ENCODE measurements at regions not wholly inside any gene's neighbourhood (a gene's known extent, or its start where the extent isn't known, plus 50 kb on each side); places are given as distances from the start of the nearest gene placed in this dataset.

GRCh38 chr5:118007262-118007661 is 981.1 kb downstream of the DTWD2 start:
- TF ChIP-seq POLR2A (IDR thresholded peaks at IDR 0.05; ENCODE audit: low read length) (no peak), GATA1 (IDR thresholded peaks at IDR 0.05; ENCODE audit: low read depth, low read length) (no peak)
